Stimulated activated CD8-positive, alpha-beta memory T cell treated with anti-CD3 and anti-CD28 coated beads, Interleukin-4, amount 100 ng/mL, for 4 hours (primary cell): ENCODE measurements at regions not wholly inside any gene's neighbourhood (a gene's known extent, or its start where the extent isn't known, plus 50 kb on each side); places are given as distances from the start of the nearest gene placed in this dataset.
"Not testable (repeated sequence)": the region's sequence is repeated elsewhere in the genome, so short reads cannot be mapped to it uniquely, and the experiment has no call there.

Experiments
- DNase-seq, 2 donors: peaks; one replicate each; pipeline ENCODE4 v3.0.0-alpha.2; 2020; ENCODE audit warnings: low read depth in 2 of 2, low spot score in 1 of 2

- DNase-seq = no peak
Observed at GRCh38 chr9:73054091-73054490, 97.6 kb upstream of the ANXA1 start.

DNA sequence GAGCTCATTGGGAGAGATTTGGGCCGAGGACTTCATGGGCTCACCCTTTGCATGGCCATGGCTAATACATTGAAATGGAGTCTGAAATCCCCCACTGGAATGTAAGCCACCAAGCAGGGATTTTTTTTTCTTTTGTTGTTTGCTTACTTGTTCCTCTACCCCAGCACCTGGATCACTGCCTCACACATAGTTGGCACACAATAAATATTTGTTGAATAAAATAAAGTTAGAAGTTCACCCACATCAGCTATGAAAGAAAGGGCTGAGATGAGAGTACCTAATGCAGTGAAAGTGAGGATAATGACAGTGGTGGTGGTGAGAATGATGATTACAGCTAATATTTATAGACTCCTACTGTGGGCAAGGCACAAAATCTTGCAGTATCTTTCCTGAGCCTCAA, 98.1 kb upstream of the ANXA1 start:
- DNase-seq = no peak

DNA sequence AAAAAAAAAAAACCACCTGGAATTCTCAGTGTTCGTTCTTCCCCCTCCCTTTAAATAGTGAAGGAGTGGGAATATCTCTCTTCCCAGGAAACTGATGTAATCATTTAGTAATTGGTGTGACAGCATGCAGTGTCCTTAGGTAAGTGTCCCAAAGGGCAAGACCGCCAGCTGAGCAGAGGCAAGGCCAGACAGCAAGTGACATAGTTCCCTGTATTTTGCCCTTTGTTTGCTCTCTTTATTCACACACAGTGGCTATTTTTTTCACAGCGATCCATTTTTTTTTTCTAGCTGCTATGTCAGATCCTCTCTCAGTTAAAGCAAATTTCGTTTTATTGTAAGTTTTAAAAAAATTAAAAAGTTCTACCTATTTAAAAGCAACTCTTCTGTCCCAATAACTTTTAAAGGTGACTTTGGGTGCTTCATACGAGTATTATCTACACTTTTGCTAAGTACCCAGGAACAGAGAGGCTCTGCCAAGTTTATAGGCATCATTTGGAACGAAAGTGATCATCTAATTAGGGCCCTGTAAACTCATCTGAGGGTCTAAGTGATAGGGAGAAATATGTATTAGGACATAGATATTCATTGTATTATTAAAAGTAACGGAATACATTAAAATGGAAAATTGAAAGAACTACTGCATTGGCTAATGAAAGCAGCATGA, 98.2 kb upstream of the ALDH1A1 start:
- no peak for DNase-seq

DNA sequence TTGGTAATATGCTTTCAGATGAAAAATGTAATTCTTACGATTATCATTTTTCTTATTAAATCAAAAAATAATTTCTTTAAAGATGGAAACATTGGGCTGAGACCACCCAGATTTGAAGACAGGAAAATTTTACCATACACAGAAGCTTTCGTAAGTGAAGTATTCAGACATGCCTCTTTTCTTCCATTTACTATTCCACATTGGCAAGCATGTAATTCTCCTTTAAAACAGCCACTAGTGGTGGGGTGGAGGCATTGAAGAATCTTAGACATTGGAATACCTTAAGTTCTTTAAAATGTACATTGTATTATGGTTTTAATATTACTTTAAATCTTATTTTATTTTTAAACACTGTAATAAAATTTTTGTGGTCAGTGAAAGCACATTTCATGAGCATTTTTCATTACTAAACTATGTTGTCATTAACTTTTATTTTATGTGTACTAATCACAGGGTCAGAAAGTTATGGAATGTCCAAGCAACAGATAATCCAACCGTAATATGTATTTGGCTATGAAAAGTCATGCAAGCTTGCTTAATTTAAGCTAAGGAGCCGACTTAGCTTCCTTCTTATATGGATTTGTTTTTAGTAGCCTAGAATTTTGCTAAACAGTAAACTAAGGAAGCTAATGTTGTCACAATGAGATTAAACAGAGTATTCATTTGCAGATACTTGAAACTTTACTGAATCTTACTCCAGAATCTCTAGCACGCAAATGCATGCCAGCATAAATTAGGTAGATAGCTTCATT, 97.4 kb upstream of the ALDH1A1 start:
- DNase-seq = no peak

DNA sequence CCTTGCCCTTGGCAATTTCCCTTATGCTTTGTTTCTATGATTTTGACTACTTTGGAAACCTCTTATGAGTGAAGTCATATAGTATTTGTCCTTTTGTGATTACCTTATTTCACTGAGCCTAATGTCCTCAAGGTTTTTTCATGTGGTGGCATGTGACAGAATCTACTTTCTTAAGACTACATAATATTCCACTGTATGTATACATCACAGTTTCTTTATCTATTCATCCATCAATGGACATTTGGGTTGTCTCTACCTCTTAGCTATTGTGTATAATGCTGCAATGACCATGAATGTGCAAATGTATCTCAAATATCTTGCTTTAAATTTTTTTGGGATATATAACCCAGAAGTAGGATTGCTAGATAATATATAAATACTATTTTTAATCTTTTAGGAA, 96.4 kb upstream of the ALDH1A1 start:
- DNase-seq = no peak

DNA sequence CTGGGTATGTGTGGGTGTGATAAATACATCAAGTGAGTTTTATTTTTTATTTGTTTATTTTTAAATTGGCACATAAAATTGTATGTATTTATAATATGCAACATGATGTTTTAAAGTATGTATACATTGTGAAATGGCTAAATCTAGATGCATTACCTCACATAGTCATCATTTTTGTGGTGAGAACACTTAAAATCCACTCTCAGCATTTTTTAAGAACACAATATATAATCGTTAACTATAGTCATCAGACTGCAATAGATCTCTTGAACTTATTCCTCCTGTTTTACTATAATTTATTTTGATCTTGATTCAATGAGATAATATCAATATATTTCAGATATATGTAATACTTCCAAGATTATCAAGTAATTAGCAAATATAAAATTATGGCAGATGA, 93.9 kb upstream of the ALDH1A1 start:
- DNase-seq = no peak

- DNase-seq = not testable (repeated sequence)
Observed at GRCh38 chr9:73044776-73045175, 91.9 kb upstream of the ALDH1A1 start.

GRCh38 chr9:73042155-73042554, 89.3 kb upstream of the ALDH1A1 start:
- no peak for DNase-seq

DNA sequence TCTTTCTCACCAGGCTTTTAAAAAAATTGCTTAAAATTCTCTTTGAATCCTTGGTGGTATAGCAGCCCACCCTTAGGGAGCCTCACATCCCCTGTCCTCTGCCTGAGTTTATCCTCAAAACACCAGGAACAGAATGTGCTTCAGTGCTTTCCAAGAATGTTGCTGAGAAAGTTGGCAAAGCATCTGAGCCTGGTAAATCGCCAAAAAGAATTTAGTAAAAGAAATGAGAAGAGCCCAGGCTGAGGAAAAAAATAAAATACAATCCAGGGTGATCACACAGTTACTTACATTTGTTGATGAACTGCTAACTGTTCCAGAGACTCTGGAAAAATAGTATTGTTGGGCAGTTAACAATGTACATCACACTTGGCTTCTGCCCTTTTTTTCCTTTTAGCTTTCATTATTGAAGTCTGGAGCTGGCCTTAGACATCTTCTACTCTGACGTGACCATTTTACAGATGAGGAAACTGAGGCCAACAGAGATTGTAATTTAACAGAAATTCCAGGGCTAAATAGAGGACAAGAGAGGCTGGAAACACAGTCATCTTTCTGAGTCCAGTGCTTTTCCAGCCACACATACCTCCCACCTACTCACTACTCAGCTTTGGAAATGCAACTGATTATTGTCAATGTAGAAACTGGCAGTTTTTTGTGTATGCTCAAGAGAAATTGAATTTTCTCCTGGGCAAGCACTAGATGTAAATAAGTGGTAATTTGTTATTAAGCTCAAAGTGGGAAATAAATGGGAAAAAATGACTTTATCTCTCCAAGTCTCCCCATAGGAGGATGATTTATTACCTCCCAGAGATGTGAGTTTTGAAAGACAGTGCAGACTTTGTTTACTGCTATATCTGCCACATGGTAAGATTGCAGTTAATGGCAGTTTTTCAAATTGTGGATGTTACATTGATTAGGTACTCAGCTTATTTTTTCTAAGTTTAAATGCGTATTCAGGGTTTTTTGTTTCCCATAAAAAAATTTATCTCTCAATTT, 86.7 kb upstream of the ALDH1A1 start:
- no peak for DNase-seq

GRCh38 chr9:73038613-73039012, 85.8 kb upstream of the ALDH1A1 start:
- DNase-seq = no peak

- no peak for DNase-seq
Observed at GRCh38 chr9:73038089-73038509, 85.2 kb upstream of the ALDH1A1 start.

GRCh38 chr9:73037613-73038012, 84.8 kb upstream of the ALDH1A1 start:
- DNase-seq = no peak

DNA sequence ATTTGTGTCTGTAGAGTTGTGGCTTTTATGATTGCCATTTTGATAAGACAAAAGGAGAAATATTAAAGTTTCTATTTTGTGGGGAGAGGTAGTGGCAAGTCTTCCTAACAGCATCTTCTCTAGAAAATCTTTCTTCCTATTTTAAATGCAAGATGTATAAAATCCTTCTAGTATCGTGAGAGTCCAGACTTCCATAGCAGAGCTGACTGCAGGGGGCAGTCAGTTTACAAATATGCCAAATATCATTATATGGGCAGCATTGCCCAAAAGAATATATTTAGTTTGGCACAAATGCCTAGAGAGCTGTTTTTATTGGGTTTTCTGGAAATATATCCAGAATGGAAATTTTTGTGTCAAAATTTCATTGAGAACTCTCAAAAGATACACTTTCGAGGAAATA, 82.1 kb upstream of the ALDH1A1 start:
- no peak for DNase-seq

- DNase-seq = no peak
Observed at GRCh38 chr9:73031350-73031749, 78.5 kb upstream of the ALDH1A1 start.

GRCh38 chr9:73030370-73031030, 77.6 kb upstream of the ALDH1A1 start:
- DNase-seq = no peak

GRCh38 chr9:73029346-73029745, 76.5 kb upstream of the ALDH1A1 start:
- no peak for DNase-seq

GRCh38 chr9:73026375-73026774, 73.5 kb upstream of the ALDH1A1 start:
- DNase-seq = no peak

GRCh38 chr9:73024601-73025034, 71.8 kb upstream of the ALDH1A1 start:
- no peak for DNase-seq

GRCh38 chr9:73023025-73023541, 70.2 kb upstream of the ALDH1A1 start:
- peak; percentile 2 to 5 for DNase-seq

- DNase-seq = no peak
Observed at GRCh38 chr9:73022353-73022752, 69.5 kb upstream of the ALDH1A1 start.

DNA sequence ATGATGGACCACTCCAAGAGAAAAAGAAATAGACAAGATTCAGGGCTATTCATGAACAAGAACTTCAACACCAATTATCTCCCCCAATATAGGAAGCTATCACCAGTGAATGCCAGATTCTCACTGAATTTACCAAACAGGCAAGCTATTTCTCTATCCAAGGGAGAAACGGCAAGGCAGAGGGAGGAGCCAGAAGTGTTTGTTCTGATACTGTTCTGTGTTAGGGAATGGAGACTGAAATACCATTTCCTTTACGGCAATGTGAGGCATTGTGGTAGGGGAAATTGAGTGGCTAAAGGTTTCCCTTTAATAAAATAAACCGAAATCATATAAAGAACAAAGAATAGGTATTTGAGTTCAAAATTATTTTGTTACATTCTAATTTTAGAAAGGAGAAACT, 68.0 kb upstream of the ALDH1A1 start:
- DNase-seq = no peak
